HG03060 (cell line): ENCODE measurements at regions not wholly inside any gene's neighbourhood (a gene's known extent, or its start where the extent isn't known, plus 50 kb on each side); places are given as distances from the start of the nearest gene placed in this dataset.
"Not testable (repeated sequence)": the region's sequence is repeated elsewhere in the genome, so short reads cannot be mapped to it uniquely, and the experiment has no call there.

Experiments
- ATAC-seq: cut with Tn5 transposase; IDR thresholded peaks from one replicate; pipeline ENCODE4 v1.9.1; 2021; ENCODE audit warnings: low read depth, moderate number of reproducible peaks; ENCODE audit not compliant: unreplicated experiment

- ATAC-seq: no peak
Measured at GRCh38 chr22:46026899-46027210, 49.9 kb upstream of the WNT7B start.

- ATAC-seq: no peak
Measured at GRCh38 chr22:46027211-46028105, 50.5 kb upstream of the WNT7B start.

GRCh38 chr22:46028106-46028991, 51.4 kb upstream of the WNT7B start:
- no peak for ATAC-seq

- no peak for ATAC-seq
Measured at GRCh38 chr22:46029036-46029435, 52.1 kb upstream of the WNT7B start.

GRCh38 chr22:46029574-46030200, 52.7 kb upstream of the WNT7B start:
- ATAC-seq: no peak

- ATAC-seq: no peak
Measured at GRCh38 chr22:46030231-46030880, 53.4 kb upstream of the WNT7B start.

GRCh38 chr22:46031066-46031465, 54.1 kb upstream of the WNT7B start:
- ATAC-seq: no peak

- ATAC-seq: no peak
Measured at GRCh38 chr22:46031557-46031956, 54.6 kb upstream of the WNT7B start.

- ATAC-seq: no peak
Measured at GRCh38 chr22:46031965-46032851, 55.2 kb upstream of the WNT7B start.

GRCh38 chr22:46033256-46034200, 56.6 kb upstream of the WNT7B start:
- ATAC-seq: no peak

GRCh38 chr22:46034480-46034879, 57.5 kb upstream of the WNT7B start:
- ATAC-seq: not testable (repeated sequence)

GRCh38 chr22:46035380-46035741, 58.4 kb upstream of the WNT7B start:
- no peak for ATAC-seq

GRCh38 chr22:46035742-46036557, 59.0 kb upstream of the WNT7B start:
- peak; percentile 83 for ATAC-seq

- no peak for ATAC-seq
Measured at GRCh38 chr22:46036558-46037408, 59.8 kb upstream of the WNT7B start.

GRCh38 chr22:46038174-46038487, 61.2 kb upstream of the WNT7B start:
- ATAC-seq: no peak

- no peak for ATAC-seq
Measured at GRCh38 chr22:46038516-46039430, 61.8 kb upstream of the WNT7B start.
